Inferior parietal cortex (tissue), 1 donor: ENCODE measurements at regions not wholly inside any gene's neighbourhood (a gene's known extent, or its start where the extent isn't known, plus 50 kb on each side); places are given as distances from the start of the nearest gene placed in this dataset.

ENCODE experiments used
- DNase-seq: peaks from one replicate; pipeline ENCODE4 v3.0.0-alpha.2; 2016; ENCODE audit errors: extremely low spot score

GRCh38 chr2:177314722-177315264 lies 50.3 kb upstream of the NFE2L2 start:
- no peak for DNase-seq

GRCh38 chr2:177315364-177315763 lies 50.8 kb upstream of the NFE2L2 start:
- no peak for DNase-seq

- no peak for DNase-seq
Measured at GRCh38 chr2:177316756-177317155, 52.2 kb upstream of the NFE2L2 start.

GRCh38 chr2:177317443-177317842 lies 52.9 kb upstream of the NFE2L2 start:
- no peak for DNase-seq

DNA sequence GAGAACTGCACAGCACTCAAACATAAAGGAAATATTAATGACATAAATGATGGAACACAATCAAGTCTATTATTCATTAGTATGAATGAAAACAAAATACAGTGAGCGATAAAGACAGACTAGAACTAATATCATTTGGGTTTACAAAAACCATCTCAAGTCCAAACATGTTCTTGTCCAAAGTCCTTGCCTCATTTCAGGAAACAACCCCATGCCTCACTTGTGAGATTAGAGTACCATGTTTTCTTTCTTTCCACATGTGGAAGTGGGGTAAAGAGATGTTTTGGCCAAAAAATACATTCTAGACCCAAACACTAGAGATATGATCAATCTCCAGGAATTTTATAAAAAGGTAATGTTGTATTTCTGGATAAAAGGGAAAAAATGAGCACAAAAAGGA lies 53.3 kb upstream of the NFE2L2 start:
- DNase-seq, result no peak

GRCh38 chr2:177318613-177319012 lies 54.1 kb upstream of the NFE2L2 start:
- DNase-seq, result no peak

GRCh38 chr2:177320596-177320995 lies 56.1 kb upstream of the NFE2L2 start:
- DNase-seq, result no peak

GRCh38 chr2:177322801-177323261 lies 58.3 kb upstream of the NFE2L2 start:
- DNase-seq, result no peak

GRCh38 chr2:177324797-177325196 lies 60.3 kb upstream of the NFE2L2 start:
- DNase-seq, result no peak

DNA sequence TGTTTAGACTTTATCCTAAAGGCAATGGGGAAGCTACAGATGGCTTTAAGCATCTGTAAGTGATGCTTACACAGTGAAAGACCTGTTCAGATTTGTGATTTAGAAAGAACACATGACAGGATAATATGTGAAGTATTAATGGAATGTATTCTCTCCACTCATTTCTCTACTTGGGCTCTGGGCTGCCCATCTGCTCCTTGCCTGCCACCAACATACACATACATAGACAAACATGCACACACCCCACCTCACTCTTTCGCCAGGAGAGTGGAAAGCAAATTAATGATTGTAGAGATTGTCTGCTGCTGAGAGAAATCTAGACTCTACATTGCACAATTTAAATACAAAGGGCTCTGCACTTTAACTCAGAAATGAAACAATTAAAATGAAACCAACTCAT lies 61.0 kb upstream of the NFE2L2 start:
- no peak for DNase-seq

DNA sequence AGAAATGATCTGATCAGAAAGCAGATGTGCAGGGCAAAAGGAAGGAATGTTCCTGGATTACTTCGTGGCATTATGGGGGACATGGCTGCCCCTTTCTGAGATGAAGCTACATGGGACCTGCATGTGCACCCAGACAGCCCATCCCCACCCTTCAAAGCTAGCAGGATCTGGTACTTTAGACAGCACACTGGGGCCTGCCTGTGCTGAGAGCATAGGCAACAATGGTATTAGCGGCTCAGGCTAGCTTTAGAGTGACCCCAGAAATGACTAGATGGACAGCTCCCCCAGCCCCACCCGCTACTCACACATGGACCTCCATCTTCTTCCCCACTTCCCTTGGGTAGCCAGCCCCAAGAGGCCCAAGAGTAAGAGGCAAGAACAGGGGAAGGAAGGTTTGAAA lies 61.5 kb upstream of the NFE2L2 start:
- DNase-seq, result no peak

- no peak for DNase-seq
Measured at GRCh38 chr2:177326591-177326990, 62.1 kb upstream of the NFE2L2 start.

DNA sequence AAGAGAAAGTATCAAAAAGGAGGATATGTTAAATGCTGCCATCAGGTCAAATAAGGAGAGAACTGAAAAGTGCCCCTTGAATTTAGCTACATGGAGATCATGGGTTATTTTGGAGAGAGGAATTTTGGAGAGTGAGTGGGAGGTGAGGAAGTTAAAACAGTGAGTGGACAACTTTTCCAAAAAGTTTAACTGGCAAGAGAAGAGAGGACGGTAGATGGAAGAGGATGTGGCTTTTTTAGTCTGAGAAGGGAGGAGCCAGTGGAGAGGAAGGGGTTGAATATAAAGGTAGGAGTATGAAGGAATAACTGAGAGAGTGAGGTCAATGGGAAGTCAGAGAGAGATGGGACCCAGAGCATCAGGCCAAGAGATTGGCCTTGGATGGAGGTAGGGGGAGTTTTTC lies 62.5 kb upstream of the NFE2L2 start:
- no peak for DNase-seq

DNA sequence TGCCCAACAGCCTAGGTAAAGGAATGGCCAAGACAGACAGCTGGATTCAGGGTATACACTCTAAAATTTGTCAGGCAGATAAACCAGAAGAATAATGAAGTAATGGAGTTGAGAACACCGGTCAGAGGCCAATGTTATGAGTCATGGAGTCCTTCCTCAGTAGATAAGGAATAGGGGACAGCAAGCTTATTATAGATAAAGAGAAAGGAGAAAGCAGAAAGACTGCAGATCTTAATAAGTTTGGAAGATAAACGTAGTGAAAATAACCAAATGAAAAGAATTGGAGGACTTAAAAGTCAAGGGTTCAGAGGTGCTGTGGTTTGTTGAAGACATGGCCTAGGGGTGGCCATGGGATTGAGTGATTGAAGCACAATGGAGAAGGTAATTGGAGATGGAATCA lies 63.5 kb upstream of the NFE2L2 start:
- no peak for DNase-seq

- DNase-seq, result no peak
Measured at GRCh38 chr2:177329064-177329463, 63.5 kb upstream of the AGPS start.

DNA sequence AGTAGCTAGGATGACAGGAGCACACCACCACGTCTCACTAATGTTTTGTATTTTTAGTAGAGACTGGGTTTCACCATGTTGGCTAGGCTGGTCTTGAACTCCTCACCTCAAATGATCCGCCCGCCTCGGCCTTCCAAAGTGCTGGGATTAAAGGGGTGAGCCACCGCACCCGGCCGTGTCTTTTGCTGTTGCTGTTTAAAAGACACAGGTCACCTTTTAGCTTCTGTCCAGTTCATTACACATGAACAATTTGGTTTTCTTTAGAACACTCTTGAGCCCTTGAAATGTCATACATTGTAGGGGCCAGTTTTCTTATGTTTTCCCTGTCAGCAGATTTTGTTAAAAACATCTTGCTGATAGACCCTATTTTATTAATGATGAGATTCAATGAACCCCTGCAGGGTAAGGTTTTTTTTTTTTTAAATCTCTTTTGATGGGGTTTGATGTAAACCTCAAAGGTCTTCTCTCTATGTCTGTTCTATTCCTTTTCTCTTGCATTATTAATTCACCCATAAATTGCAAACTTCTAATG lies 61.0 kb upstream of the AGPS start:
- DNase-seq, result no peak

DNA sequence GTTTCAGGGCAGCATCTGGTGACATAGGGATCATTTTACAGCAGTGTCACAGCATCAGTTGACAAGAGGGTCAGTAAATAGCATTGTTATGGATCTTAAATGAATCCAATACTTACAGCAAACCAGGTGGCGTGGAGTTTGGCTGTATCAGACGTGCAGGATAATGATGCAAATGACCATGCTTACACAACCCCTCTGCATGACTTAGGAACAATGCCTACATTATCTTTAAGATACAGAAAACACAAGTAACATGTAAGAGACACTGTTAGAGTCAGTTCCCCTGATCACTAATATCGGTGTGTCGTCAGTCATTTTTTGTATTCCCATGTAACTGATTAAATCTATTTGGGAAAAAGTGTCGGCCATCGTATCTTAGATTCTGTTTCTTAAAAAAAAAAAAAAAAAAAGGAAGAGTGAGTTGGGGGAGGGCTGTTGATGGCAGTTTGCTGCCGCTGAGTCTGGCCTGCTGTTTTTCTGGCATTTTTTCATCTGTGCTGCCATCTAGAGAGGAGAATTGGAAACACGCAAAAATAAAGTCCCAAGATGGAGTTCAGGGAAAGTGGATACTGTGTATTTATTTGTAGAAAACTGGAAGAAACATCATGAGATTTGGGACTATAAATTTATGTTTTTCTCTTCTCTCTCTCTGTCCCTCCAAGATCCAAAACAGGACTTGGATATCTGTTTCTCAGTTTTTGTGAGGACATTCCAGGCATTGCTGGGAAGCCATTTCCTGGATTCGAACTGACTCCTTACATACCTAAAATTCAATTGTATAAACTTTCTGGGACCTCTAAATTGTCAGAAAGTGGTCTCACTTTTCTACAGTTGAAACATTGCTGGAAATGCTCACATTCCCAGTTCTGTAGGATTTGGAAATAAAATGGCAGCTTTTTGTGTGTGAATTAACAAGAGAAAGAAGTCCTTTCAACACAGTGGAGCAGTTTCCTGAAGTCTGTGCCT lies 60.3 kb upstream of the AGPS start:
- peak; percentile 93 for DNase-seq

GRCh38 chr2:177332992-177333388 lies 59.6 kb upstream of the AGPS start:
- DNase-seq, result no peak

- peak; percentile 86 for DNase-seq
Measured at GRCh38 chr2:177334940-177335543, 57.5 kb upstream of the AGPS start.

DNA sequence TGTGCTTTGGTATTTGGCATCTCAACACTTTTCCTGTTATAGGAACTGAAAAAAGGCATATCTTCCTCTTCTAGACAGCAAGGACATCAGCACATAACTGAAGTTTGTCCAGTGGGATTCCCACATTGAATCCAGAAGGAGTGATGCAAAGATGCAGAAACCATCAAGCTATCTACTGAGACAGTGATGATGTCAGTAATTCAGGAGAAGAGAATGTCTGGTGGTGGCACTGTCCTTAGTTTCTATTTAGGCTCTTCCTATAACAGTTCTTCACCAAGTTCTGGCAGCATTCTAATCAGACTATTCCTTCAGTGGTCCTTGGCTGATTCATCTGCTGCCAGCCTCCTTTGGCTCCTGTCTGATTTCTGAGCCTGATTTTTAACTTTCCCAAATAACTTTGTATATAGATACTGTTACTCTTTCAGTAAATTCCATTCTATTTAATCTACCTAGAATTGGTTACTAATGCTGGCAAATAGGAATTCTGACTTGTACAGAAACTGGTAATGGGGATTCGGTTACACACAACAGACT lies 56.6 kb upstream of the AGPS start:
- no peak for DNase-seq

DNA sequence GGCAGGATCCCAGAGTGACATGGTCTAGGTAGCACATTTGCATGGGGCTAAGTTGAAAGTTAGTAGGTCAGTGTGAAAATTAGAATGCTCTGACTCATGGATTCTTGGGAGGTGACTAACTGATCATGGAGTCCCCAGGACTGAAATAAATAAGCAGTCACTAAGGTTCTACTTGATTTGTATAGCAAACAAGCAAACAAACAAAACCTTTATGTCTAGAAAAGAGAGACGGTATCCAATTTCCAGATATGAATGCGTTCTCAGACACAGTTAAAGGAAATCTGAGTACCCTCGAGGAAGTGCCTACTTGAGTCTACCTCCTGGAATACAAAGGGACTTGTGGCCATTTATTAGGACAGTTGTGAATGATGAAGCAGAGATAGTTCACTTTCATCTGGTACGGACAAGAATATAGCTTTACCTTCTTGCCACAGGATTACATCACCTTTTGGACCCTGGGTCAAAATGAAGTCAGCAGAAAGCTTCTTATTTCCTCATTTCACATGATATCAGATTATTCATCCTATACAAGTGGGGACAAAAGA lies 54.3 kb upstream of the AGPS start:
- DNase-seq, result no peak

DNA sequence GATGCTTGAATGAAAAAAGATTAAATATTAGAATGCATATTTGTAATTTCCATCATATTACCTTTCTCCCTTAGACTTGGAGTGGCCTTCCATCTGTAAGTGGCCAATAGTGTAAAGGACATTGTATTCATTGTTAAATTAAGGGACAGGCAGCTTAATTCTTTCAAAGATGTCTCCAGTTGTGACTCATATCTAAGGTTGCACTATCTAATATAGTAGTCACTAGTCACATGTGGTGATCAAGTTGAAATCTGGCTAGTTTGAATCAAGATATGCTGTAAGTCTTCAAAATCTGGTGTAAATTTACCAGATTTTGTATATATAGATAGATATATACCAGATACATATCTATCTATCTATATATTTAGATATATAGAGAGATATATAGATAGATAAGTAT lies 52.4 kb upstream of the AGPS start:
- no peak for DNase-seq
